Middle frontal gyrus (tissue), 1 donor: ENCODE measurements at regions not wholly inside any gene's neighbourhood (a gene's known extent, or its start where the extent isn't known, plus 50 kb on each side); places are given as distances from the start of the nearest gene placed in this dataset.
"Not testable (repeated sequence)": the region's sequence is repeated elsewhere in the genome, so short reads cannot be mapped to it uniquely, and the experiment has no call there.

Experiments used
- DNase-seq: peaks from one replicate; pipeline ENCODE4 v3.0.0-alpha.2; 2015; ENCODE audit warnings: low spot score; ENCODE audit errors: extremely low spot score

DNA sequence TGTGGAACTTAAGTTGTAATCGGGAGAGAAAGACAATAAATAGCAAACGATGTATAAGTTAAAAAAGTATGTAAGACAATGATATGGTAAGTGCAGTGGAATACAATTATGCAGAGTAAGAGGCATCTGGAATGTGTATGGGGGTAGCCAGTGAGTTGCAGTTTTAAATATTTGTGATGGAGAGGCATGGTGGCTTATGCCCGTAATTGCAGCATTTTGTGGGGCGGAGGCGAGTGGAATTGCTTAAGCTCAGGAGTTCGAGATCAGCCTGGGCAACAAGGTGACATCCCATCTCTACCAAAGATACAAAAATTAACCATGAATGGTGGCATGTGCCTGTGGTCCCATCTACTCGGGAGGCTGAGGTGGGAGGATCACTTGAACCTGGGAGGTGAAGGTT is 52.5 kb upstream of the WDFY3 start:
- DNase-seq = no peak

DNA sequence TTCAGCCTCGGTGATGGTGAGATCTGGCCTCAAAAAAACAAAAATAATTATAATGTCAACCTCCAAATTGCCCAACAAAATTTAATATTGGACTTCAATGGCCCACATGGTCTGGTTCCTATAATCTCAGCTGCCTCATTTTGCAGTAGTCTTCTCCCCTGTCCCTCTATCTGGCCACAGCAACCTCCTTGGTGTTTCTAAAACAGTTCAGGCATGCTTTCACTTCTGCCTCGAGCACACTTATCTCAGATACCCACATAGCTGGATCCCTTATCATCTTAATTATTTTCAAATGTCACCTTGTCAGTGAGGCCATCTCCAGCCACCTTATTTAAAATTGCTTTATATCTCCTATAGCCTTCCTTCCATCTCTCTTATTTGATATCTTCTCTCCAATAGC is 52.9 kb upstream of the WDFY3 start:
- no peak for DNase-seq

DNA sequence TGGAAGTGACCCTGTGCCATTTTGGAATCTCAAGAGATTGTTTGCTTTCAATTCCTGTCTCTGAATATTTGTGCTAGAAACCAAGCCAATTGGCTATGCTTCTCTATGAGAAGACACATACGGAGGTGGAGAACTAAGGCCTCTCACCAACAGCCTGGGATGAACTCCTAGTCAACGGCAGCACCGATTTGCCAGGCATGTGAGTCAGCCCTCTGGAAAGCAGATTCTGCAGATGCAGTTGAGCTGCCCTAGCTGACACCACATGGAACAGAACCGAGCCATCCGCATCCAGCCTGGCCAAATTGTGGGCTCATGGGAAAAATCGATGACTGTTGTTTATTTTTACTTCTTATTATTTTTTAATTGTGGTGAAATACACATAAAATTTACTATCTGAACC is 58.2 kb upstream of the WDFY3 start:
- DNase-seq = no peak

DNA sequence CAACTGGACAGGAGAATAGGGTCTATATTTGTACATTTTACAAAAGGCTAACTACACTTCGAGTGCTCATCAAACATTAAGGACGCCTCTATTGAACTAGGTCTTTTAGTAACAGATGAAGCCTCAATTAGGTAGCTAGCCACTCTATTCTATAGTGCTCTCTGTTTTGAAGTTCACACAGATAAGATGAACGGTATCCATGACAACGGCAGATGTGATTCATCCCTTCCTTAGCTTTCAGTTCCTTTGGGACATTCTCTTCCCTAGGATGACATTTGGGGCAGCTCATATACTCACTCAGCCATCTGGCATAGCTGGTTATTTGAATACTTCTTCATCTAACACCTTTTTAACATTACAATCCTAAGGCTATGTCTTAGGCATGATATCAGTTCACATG is 62.4 kb upstream of the WDFY3 start:
- no peak for DNase-seq

DNA sequence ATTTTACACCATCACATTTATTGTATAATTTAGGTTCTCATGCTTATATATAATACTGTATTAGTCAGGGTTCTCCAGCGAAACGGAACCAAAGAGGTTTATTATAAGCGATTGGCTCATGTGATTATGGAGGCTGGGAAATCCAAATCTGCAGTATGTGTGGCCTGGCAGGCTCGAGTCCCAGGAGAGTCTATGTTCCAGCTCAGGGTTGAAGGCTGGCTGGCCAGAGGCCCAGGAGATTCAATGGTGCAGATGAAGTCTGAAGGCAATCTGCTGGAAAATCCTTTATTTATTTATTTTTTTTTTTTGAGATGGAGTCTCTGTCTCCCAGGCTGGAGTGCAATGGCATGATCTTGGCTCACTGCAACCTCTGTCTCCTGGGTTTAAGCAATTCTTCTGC is 63.0 kb upstream of the WDFY3 start:
- no peak for DNase-seq

DNA sequence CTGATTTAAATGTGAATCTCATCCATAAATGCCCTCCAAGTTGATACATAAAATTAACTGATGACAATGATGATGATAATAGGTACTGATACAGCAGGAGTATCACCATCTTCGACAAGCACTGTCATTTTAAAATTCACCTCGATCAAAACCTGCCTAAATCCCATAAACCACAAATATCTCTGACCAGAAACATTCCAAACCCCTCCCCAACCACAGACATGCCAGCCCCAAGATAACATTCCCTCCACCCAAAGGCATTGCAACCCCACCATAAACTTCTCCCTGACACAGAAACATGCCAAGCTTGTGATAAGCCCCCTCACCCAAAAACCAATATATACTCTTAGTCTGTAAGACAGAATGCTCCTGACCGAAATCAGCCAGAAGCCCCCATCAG is 63.7 kb upstream of the WDFY3 start:
- no peak for DNase-seq

DNA sequence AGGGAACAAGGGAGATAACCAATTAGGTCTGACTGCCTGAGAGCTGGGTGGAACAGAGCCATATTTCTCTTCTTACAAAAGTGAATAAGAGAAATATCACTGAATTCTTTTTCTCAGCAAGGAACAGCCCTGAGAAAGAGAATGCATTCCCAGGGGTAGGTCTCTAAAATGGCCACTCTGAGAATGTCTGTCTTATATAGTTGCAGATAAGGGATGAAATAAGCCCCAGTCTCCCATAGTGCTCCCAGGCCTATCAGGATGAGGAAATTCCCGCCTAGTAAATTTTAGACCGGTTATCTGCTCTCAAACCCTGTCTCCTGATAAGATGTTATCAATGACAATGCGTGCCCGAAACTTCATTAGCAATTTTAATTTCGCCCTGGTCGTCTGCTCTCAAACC is 67.3 kb upstream of the WDFY3 start:
- not testable (repeated sequence) for DNase-seq

DNA sequence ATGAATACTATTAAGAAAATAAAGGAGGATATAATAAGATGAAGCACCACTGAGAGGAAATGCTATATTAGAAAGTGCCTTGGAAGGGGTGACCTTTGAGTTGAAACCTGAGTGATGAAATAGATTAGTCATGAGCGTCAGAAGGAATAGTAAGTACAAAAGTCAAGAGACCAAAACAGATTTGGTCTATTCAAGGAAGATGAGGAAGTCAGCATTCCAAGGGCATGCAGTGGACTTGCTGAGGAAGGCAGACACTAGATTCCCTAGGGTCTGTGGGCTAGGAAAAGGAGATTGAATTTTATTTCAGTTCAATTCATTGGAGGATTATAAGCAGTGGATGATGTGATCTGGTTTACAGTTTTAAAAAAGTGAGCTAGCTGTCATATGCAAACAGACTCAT is 73.0 kb upstream of the WDFY3 start:
- no peak for DNase-seq

DNA sequence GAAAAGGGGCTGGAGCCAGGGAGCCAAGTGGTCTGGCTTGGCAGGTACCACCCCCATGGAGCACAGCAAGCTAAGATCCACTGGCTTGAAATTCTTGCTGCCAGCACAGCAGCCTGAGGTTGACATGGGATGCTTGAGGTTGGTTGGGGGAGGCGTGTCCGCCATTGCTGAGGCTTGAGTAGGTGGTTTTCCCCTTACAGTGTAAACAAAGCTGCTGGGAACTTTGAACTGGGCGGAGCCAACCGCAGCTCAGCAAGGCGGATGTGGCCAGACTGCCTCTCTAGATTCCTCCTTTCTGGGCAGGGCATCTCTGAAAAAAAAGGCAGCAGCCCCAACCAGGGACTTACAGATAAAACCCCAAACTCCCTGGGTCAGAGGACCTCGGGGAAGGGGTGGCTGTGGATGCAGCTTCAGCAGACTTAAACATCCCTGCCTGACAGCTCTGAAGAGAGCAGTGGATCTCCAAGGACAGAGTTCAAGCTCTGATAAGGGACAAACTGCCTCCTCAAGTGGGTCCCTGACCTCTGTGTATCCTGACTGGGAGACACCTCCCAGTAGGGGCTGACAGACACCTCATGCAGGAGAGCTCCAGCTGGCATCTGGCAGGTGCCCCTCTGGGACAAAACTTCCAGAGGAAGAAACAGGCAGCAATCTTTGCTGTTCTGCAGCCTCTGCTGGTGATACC is 77.5 kb upstream of the WDFY3 start:
- not testable (repeated sequence) for DNase-seq

DNA sequence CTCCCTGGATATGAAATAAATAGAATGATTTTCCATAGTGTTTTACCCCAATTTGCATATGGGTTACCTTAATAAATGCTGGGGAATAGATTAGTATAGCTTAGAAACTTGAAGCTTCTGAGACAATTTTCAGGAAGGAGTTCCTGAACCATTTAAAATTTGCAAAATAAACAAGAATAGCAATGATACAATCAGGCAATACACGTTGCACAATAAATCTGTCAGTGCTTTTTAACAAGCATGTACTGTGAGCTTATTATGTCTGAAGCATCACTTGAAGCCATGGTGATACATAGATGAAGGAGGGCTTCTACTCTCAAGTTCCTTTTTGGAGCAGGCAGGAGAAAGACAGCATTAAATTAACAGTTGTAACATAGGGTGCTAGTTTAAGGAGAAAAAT is 84.2 kb upstream of the WDFY3 start:
- no peak for DNase-seq

DNA sequence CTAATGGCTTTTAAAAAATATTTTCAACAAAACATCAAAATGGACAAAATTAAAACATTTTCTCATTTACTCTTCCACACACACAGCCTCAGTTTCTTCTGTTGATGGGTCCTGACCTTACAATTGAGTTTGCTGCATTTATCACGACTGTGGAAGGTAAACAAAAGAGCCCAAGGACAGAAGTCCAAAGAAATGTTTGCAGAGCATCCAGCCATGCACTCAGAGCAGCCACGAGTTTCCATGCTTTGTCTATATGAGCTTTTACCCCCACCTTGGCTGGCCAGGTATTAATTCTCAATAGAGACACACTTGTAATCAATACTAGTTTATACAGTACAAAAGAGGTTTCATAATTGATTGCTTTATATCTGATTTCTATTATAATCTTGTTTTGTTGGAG is 85.0 kb upstream of the WDFY3 start:
- DNase-seq = no peak

DNA sequence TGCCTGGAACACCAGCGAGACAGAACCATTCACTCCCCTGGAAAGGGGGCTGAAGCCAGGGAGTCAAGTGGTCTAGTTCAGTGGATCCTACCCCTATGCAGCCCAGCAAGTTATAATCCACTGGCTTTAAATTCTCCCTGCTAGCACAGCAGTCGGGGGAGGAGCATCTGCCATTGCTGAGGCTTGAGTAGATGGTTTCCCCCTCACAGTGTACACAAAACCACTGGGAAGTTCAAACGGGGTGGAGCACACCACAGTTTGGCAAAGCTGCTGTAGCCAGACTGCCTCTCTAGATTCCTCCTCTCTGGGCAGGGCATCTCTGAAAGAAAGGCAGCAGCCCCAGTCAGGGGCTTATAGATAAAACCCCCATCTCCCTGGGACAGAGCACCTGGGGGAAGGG is 88.4 kb upstream of the WDFY3 start:
- DNase-seq = not testable (repeated sequence)

DNA sequence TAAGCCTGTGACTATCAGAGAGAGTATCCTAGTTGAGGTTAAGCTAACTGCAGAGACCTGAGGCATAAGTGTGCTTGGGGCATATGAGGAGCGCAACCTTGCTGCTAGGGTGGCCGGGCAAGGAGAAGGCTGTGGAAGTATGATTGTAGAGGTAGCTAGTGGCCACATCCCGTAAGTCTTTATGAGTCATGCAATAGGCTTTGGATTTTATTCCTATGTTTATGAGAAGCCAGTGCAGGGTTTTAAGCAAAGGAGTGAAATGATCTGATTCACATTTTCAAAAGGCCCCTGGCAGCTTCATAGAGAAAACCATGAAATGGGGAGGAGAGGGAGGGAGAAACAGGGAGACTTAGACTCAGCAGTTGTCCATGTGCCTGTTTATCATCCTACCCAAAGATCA is 92.1 kb upstream of the WDFY3 start:
- DNase-seq = no peak

DNA sequence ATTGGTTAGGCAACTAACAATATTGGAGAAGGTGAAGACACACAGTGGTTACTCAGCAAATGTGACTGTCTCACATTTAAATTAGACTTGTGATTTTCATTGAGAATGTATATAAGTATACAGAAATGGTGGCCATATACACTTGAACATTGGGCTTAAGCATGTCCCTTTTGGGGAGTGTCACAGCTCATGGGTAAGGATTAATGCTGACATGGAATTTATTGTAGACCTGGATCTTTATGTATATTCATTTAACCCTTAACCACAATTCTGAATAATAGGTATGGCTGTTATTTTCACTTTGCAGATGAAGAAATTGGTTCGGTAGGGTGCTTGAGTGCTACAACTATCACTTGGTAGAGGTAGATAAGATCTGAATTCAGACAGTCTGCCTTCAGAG is 95.5 kb upstream of the WDFY3 start:
- DNase-seq = no peak

DNA sequence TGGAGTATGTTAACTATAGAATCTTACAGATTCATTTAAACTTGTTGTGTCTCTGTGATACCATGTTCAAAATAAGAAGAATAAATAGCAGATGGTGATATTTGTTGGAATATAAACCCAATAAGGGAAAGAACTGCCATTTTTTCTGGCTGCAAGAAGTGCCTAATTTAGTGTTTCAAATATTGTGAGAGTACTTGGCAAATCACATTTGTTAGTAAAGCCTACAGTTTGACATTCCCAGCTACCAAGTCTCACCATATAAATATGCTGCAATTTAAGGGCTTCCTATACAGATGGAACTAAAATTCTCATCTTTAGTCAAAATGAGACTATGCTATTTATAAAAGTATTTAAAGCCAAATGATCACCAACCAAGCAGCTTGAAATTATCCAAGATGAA is 96.0 kb upstream of the WDFY3 start:
- DNase-seq = no peak

DNA sequence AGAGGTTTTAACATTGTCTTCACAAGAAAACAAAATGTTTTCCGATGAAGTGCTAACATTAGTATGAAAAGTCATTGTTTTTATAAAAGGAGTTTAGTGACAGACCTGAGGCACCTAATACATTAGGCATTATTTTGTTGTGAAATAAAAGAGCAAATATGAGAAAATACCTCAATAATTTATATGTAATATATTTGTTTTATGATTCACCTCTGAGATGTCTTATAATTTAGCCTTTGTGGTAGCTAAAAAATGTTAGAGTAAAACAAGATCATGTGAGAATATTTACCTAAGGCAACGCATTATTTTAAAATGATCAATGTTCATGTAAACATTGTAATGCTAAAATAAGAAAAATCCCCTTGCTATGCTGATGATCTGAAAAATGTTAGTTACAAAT is 100.9 kb upstream of the WDFY3 start:
- DNase-seq = no peak

DNA sequence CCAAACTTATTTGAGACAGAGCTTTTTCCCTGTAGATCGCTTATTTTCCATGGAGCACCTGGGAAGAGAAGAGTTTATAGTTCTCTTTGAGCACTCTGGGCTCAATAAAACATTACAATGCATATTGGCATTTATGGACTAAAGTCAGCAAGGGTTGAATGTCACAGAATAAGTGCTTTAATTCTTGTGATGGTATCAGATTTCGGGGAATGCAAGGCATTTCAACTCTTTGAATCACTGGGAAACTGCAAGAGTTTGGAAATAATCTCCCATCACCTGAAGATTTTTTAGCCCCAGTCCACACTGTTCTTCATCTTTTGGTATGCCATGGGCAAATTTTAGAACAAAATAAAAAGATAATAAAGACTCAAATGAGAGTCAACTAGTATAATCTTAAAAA is 111.5 kb upstream of the WDFY3 start:
- no peak for DNase-seq

DNA sequence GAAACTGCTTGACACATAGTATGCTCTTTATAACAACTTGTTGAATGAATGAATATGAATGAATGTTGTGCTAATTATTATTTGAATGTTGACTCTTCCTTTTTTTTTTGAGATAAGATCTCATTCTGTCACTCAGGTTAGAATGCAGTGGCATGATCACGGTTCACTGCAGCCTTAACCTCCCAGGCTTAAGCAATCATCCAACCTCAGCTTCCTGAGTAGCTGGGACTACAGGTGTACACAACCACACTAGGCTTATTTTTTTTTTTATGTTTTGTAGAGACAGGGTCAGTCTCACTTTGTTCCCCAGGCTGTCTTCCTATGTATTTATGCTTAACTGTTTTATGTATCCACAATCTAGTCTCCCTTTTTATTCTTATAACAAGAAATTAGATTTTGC is 114.7 kb upstream of the WDFY3 start:
- no peak for DNase-seq

DNA sequence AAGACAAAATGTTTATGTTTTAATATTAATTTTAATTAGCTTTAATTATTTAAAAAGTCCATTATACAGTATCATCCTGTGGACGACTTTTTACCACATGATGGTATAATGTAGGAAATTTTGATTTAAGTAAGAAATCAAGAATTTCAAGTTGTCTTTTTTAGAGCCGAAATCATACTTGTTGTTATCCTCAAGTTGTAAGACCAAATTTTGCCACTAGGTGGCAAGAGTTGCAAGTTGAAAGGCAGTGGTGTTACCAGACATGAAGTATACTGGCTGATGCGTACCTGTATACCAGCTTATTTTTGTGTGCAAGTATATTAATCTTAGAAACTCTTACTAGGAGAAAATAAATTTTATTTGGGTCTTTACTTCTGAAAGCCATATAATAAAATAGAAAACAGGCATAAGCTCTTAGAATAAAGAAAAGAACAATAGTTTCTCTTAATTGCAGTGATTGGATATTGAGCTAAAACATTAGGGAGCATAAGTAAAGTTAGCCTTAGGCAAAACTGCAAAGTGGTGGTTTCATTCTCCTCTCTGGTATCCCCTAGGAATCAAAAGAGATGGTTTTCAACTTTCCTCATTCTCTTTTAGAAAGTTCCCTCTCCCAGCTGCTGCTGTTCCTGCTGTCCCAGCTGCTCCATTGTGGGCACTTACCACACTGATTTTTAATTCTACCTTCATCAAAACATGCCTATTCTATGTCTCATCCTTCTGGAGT is 118.0 kb upstream of the WDFY3 start:
- peak; percentile 74 for DNase-seq

DNA sequence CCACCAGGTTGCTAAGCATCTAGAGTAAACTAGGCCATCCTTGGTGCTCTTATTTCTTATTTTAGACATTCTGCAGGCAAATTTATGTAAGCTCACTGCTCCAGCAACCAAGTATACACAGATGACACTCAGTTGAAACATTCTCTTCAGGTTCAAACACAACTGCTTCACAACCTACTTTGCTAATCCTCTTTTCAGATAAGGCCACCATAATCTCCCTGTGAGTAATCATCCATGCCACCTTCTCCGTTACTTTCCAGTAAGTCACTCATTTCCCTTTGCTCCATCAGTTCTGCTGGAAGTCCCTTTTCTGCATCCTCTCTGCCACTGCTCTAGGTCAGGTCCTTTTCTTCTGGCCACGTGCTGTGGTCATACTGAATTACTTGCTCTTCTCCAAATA is 120.2 kb upstream of the WDFY3 start:
- DNase-seq = no peak

DNA sequence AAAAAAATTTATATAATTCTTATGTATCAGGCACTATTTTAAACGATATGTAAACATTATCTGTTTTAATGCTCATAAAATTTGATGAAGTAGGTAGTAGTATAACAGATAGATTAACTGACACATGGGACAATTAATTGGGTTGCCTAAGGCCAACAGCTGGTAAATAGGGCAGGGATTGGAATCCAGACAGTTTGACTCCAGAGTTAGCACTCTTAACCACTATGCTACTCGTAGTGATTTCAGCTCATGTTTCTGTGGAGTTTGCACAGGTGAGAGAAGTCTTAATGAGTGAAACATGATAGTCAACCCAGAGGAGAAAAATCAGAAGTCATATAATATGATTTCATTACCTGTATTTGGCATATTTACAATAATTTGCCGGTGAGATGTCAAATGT is 126.0 kb upstream of the WDFY3 start:
- no peak for DNase-seq

DNA sequence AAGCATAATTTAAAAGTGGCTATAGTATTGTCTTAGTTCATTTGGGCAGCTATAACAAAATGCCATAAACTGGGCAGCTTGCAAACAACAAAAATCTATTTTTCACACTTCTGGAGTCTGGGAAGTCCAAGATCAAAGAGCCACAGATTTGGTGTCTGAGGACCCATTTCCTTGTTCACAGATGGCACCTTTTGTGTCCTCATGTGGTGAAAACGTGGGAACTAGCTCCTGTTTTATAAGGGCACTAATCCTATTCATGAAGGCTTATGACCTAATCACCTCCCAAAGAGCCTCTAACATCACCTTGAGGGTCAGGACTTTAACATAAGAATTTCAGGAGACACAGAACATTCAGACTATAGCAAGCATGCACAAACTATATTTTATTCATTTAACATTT is 126.5 kb upstream of the WDFY3 start:
- DNase-seq = no peak

DNA sequence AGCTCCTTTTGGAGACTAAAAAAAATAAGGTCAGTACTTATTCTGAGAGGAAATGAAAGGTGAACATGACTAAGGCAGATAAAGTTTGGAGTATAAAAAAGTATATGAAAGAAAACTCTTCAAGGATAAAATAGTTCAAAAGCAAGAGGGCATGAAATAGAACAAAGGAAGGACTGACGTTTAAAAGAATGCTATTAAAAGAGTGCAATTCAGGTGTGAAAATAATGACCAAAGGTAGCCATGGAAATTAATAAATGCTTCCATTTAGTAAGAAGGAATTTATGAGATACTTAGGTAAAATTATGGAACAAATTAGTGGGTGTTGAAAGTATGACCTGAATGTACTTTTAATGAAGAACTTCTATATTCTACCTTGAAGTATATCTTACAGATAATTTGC is 128.2 kb upstream of the WDFY3 start:
- DNase-seq = no peak
